ENCODE measurements at regions not wholly inside any gene's neighbourhood (a gene's known extent, or its start where the extent isn't known, plus 50 kb on each side); places are given as distances from the start of the nearest gene placed in this dataset.
"Not testable (repeated sequence)": the region's sequence is repeated elsewhere in the genome, so short reads cannot be mapped to it uniquely, and the experiment has no call there.

GRCh38 chr2:82215212-82215611 lies 1910.7 kb upstream of the LRRTM1 start:
- H3K36me3 ChIP-seq (ENCODE audit: control insufficient read depth in 1 of 2, insufficient read depth in 2 of 2, low read length in 2 of 2) = no peaks in the 10 kb centered on the region
- H3K4me3 ChIP-seq (ENCODE audit: low read depth in 1 of 2, low read length in 2 of 2) = no peak overlapping the region
- H3K4me1 ChIP-seq (ENCODE audit: control insufficient read depth in 1 of 2, insufficient read depth in 2 of 2, low read length in 2 of 2) = no peaks in the 10 kb centered on the region
- peaks cover 0 to 7% of the 10 kb centered on the region in 2 donors for H3K9me3 ChIP-seq (ENCODE audit: control insufficient read depth in 1 of 2, low read length in 2 of 2)
- no peak overlapping the region for H3K27ac ChIP-seq (ENCODE audit: low read length)
- no peaks in the 10 kb centered on the region for H3K27me3 ChIP-seq (ENCODE audit: low read depth, low read length)

- Histone ChIP-seq H3K27ac (ENCODE audit: low read length) (no peak overlapping the region), H3K9me3 (ENCODE audit: control insufficient read depth in 1 of 2, low read length in 2 of 2) (peaks cover 0 to 3% of the 10 kb centered on the region in 2 donors), H3K4me1 (ENCODE audit: control insufficient read depth in 1 of 2, insufficient read depth in 2 of 2, low read length in 2 of 2) (no peaks in the 10 kb centered on the region), H3K36me3 (ENCODE audit: control insufficient read depth in 1 of 2, insufficient read depth in 2 of 2, low read length in 2 of 2) (no peaks in the 10 kb centered on the region), H3K4me3 (ENCODE audit: low read depth in 1 of 2, low read length in 2 of 2) (no peak overlapping the region), H3K27me3 (ENCODE audit: low read depth, low read length) (no peaks in the 10 kb centered on the region)
These were observed 1894.9 kb upstream of the LRRTM1 start for GRCh38 chr2:82199493-82199852.

- Histone ChIP-seq H3K4me3 (ENCODE audit: low read depth in 1 of 2, low read length in 2 of 2) (no peak overlapping the region), H3K4me1 (ENCODE audit: control insufficient read depth in 1 of 2, insufficient read depth in 2 of 2, low read length in 2 of 2) (no peaks in the 10 kb centered on the region), H3K36me3 (ENCODE audit: control insufficient read depth in 1 of 2, insufficient read depth in 2 of 2, low read length in 2 of 2) (no peaks in the 10 kb centered on the region), H3K27me3 (ENCODE audit: low read depth, low read length) (no peaks in the 10 kb centered on the region), H3K9me3 (ENCODE audit: control insufficient read depth in 1 of 2, low read length in 2 of 2) (peaks cover 0 to 3% of the 10 kb centered on the region in 2 donors), H3K27ac (ENCODE audit: low read length) (no peak overlapping the region)
These were observed 1894.4 kb upstream of the LRRTM1 start for GRCh38 chr2:82198809-82199492.

GRCh38 chr2:82182270-82182669 lies 1877.7 kb upstream of the LRRTM1 start:
- H3K27me3 ChIP-seq (ENCODE audit: low read depth, low read length) = no peaks in the 10 kb centered on the region
- no peak overlapping the region for H3K27ac ChIP-seq (ENCODE audit: low read length)
- H3K4me1 ChIP-seq (ENCODE audit: control insufficient read depth in 1 of 2, insufficient read depth in 2 of 2, low read length in 2 of 2) = no peaks in the 10 kb centered on the region
- H3K4me3 ChIP-seq (ENCODE audit: low read depth in 1 of 2, low read length in 2 of 2) = no peak overlapping the region
- H3K36me3 ChIP-seq (ENCODE audit: control insufficient read depth in 1 of 2, insufficient read depth in 2 of 2, low read length in 2 of 2) = no peaks in the 10 kb centered on the region
- H3K9me3 ChIP-seq (ENCODE audit: control insufficient read depth in 1 of 2, low read length in 2 of 2) = no peaks in the 10 kb centered on the region

- not testable (repeated sequence) for H3K27ac ChIP-seq (ENCODE audit: low read length); H3K4me3 ChIP-seq (ENCODE audit: low read depth in 1 of 2, low read length in 2 of 2); H3K36me3 ChIP-seq (ENCODE audit: control insufficient read depth in 1 of 2, insufficient read depth in 2 of 2, low read length in 2 of 2); H3K9me3 ChIP-seq (ENCODE audit: control insufficient read depth in 1 of 2, low read length in 2 of 2); H3K27me3 ChIP-seq (ENCODE audit: low read depth, low read length); H3K4me1 ChIP-seq (ENCODE audit: control insufficient read depth in 1 of 2, insufficient read depth in 2 of 2, low read length in 2 of 2)
These were observed 1870.7 kb upstream of the LRRTM1 start for GRCh38 chr2:82175210-82175609.

GRCh38 chr2:82172483-82172882 lies 1867.9 kb upstream of the LRRTM1 start:
- Histone ChIP-seq H3K4me3 (ENCODE audit: low read depth in 1 of 2, low read length in 2 of 2) (no peak overlapping the region), H3K27me3 (ENCODE audit: low read depth, low read length) (no peaks in the 10 kb centered on the region), H3K4me1 (ENCODE audit: control insufficient read depth in 1 of 2, insufficient read depth in 2 of 2, low read length in 2 of 2) (no peaks in the 10 kb centered on the region), H3K27ac (ENCODE audit: low read length) (no peak overlapping the region), H3K9me3 (ENCODE audit: control insufficient read depth in 1 of 2, low read length in 2 of 2) (no peaks in the 10 kb centered on the region), H3K36me3 (ENCODE audit: control insufficient read depth in 1 of 2, insufficient read depth in 2 of 2, low read length in 2 of 2) (no peaks in the 10 kb centered on the region)

GRCh38 chr2:82169379-82169778 lies 1864.8 kb upstream of the LRRTM1 start:
- Histone ChIP-seq H3K27me3 (ENCODE audit: low read depth, low read length) (no peaks in the 10 kb centered on the region), H3K4me1 (ENCODE audit: control insufficient read depth in 1 of 2, insufficient read depth in 2 of 2, low read length in 2 of 2) (no peaks in the 10 kb centered on the region), H3K27ac (ENCODE audit: low read length) (no peak overlapping the region), H3K36me3 (ENCODE audit: control insufficient read depth in 1 of 2, insufficient read depth in 2 of 2, low read length in 2 of 2) (no peaks in the 10 kb centered on the region), H3K4me3 (ENCODE audit: low read depth in 1 of 2, low read length in 2 of 2) (no peak overlapping the region), H3K9me3 (ENCODE audit: control insufficient read depth in 1 of 2, low read length in 2 of 2) (no peaks in the 10 kb centered on the region)

- no peaks in the 10 kb centered on the region for H3K27me3 ChIP-seq (ENCODE audit: low read depth, low read length)
- H3K4me3 ChIP-seq (ENCODE audit: low read depth in 1 of 2, low read length in 2 of 2) = no peak overlapping the region
- H3K9me3 ChIP-seq (ENCODE audit: control insufficient read depth in 1 of 2, low read length in 2 of 2) = no peaks in the 10 kb centered on the region
- H3K4me1 ChIP-seq (ENCODE audit: control insufficient read depth in 1 of 2, insufficient read depth in 2 of 2, low read length in 2 of 2) = no peaks in the 10 kb centered on the region
- no peak overlapping the region for H3K27ac ChIP-seq (ENCODE audit: low read length)
- no peaks in the 10 kb centered on the region for H3K36me3 ChIP-seq (ENCODE audit: control insufficient read depth in 1 of 2, insufficient read depth in 2 of 2, low read length in 2 of 2)
These were observed 1860.8 kb upstream of the LRRTM1 start for GRCh38 chr2:82165377-82165776.

- H3K4me3 ChIP-seq (ENCODE audit: low read depth in 1 of 2, low read length in 2 of 2) = no peak overlapping the region
- H3K4me1 ChIP-seq (ENCODE audit: control insufficient read depth in 1 of 2, insufficient read depth in 2 of 2, low read length in 2 of 2) = no peaks in the 10 kb centered on the region
These were observed 1853.6 kb upstream of the LRRTM1 start for GRCh38 chr2:82158150-82158549.

GRCh38 chr2:82155469-82155868 lies 1850.9 kb upstream of the LRRTM1 start:
- Histone ChIP-seq H3K4me1 (ENCODE audit: control insufficient read depth in 1 of 2, insufficient read depth in 2 of 2, low read length in 2 of 2) (no peaks in the 10 kb centered on the region), H3K4me3 (ENCODE audit: low read depth in 1 of 2, low read length in 2 of 2) (no peak overlapping the region)

More at GRCh38 chr2:82158150-82158549, 1853.6 kb upstream of the LRRTM1 start:
- Histone ChIP-seq H3K9me3 (ENCODE audit: control insufficient read depth in 1 of 2, low read length in 2 of 2) (no peaks in the 10 kb centered on the region), H3K27me3 (ENCODE audit: low read depth, low read length) (no peaks in the 10 kb centered on the region), H3K27ac (ENCODE audit: low read length) (no peak overlapping the region), H3K36me3 (ENCODE audit: control insufficient read depth in 1 of 2, insufficient read depth in 2 of 2, low read length in 2 of 2) (no peaks in the 10 kb centered on the region)

GRCh38 chr2:82143343-82143742 lies 1838.8 kb upstream of the LRRTM1 start:
- Histone ChIP-seq H3K36me3 (ENCODE audit: control insufficient read depth in 1 of 2, insufficient read depth in 2 of 2, low read length in 2 of 2) (no peaks in the 10 kb centered on the region), H3K4me3 (ENCODE audit: low read depth in 1 of 2, low read length in 2 of 2) (no peak overlapping the region), H3K27ac (ENCODE audit: low read length) (no peak overlapping the region), H3K27me3 (ENCODE audit: low read depth, low read length) (no peaks in the 10 kb centered on the region), H3K4me1 (ENCODE audit: control insufficient read depth in 1 of 2, insufficient read depth in 2 of 2, low read length in 2 of 2) (peaks cover 0 to 8% of the 10 kb centered on the region in 2 donors), H3K9me3 (ENCODE audit: control insufficient read depth in 1 of 2, low read length in 2 of 2) (no peaks in the 10 kb centered on the region)

More at GRCh38 chr2:82155469-82155868, 1850.9 kb upstream of the LRRTM1 start:
- no peaks in the 10 kb centered on the region for H3K27me3 ChIP-seq (ENCODE audit: low read depth, low read length)
- H3K36me3 ChIP-seq (ENCODE audit: control insufficient read depth in 1 of 2, insufficient read depth in 2 of 2, low read length in 2 of 2) = no peaks in the 10 kb centered on the region
- no peaks in the 10 kb centered on the region for H3K9me3 ChIP-seq (ENCODE audit: control insufficient read depth in 1 of 2, low read length in 2 of 2)
- no peak overlapping the region for H3K27ac ChIP-seq (ENCODE audit: low read length)

GRCh38 chr2:82139979-82140611 lies 1835.5 kb upstream of the LRRTM1 start:
- H3K9me3 ChIP-seq (ENCODE audit: control insufficient read depth in 1 of 2, low read length in 2 of 2) = no peaks in the 10 kb centered on the region
- no peaks in the 10 kb centered on the region for H3K27me3 ChIP-seq (ENCODE audit: low read depth, low read length)
- no peak overlapping the region for H3K27ac ChIP-seq (ENCODE audit: low read length)
- H3K4me1 ChIP-seq (ENCODE audit: control insufficient read depth in 1 of 2, insufficient read depth in 2 of 2, low read length in 2 of 2) = peaks cover 0 to 8% of the 10 kb centered on the region in 2 donors
- no peak overlapping the region for H3K4me3 ChIP-seq (ENCODE audit: low read depth in 1 of 2, low read length in 2 of 2)
- H3K36me3 ChIP-seq (ENCODE audit: control insufficient read depth in 1 of 2, insufficient read depth in 2 of 2, low read length in 2 of 2) = no peaks in the 10 kb centered on the region

All from muscle layer of duodenum (tissue), 2 donors.